ENCODE measurements at regions not wholly inside any gene's neighbourhood (a gene's known extent, or its start where the extent isn't known, plus 50 kb on each side); places are given as distances from the start of the nearest gene placed in this dataset.

GRCh38 chrX:8067754-8068462, 103.2 kb downstream of the VCX2 start:
- TF ChIP-seq EZH2 (IDR thresholded peaks at IDR 0.05; ENCODE audit: insufficient read depth, low read length) (no peak), CTCF (IDR thresholded peaks at IDR 0.05; ENCODE audit: insufficient read depth, low read depth, low read length) (no peak)

All from astrocyte (in vitro differentiated cells and primary cell).